ENCODE measurements at regions not wholly inside any gene's neighbourhood (a gene's known extent, or its start where the extent isn't known, plus 50 kb on each side); places are given as distances from the start of the nearest gene placed in this dataset.

DNA sequence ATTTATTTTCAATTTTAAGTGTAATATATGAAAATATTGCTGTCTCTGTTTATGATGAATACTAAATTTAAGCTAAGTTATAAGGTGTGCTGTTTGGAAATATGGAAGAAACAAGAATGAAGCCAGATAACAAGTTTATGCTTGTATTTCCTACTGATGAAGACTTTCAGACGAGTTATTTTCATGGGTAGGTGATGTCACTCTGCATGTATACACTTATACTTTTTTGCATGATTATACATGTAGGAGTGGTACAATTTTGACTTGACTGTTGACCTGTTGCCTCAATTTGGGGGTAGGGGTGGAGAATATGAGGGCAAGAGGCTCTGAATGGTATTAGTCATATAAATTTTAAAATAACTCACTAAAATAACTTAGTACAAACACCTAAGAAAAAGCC is 133.7 kb downstream of the HAUS1 start:
- TF ChIP-seq, protein P1, sequence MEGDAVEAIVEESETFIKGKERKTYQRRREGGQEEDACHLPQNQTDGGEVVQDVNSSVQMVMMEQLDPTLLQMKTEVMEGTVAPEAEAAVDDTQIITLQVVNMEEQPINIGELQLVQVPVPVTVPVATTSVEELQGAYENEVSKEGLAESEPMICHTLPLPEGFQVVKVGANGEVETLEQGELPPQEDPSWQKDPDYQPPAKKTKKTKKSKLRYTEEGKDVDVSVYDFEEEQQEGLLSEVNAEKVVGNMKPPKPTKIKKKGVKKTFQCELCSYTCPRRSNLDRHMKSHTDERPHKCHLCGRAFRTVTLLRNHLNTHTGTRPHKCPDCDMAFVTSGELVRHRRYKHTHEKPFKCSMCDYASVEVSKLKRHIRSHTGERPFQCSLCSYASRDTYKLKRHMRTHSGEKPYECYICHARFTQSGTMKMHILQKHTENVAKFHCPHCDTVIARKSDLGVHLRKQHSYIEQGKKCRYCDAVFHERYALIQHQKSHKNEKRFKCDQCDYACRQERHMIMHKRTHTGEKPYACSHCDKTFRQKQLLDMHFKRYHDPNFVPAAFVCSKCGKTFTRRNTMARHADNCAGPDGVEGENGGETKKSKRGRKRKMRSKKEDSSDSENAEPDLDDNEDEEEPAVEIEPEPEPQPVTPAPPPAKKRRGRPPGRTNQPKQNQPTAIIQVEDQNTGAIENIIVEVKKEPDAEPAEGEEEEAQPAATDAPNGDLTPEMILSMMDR (conservative IDR thresholded peaks at IDR 0.05), result no peak
- TF ChIP-seq ZFX (IDR thresholded peaks at IDR 0.05), result no peak

Measured in C4-2B (cell line).